Esophagus squamous epithelium (tissue), 5 donors: ENCODE measurements at regions not wholly inside any gene's neighbourhood (a gene's known extent, or its start where the extent isn't known, plus 50 kb on each side); places are given as distances from the start of the nearest gene placed in this dataset.
"Not testable (repeated sequence)": the region's sequence is repeated elsewhere in the genome, so short reads cannot be mapped to it uniquely, and the experiment has no call there.

ENCODE experiments used
- DNase-seq: peaks from one replicate; lab custom pipeline; 2025; lab: John Stamatoyannopoulos, UW
- H3K27ac ChIP-seq, 4 donors: fragments of 200-600 bp; sonication (generic); one replicate each; pipeline ENCODE4 v1.5.1; 2016 to 2019; ENCODE audit warnings: mild to moderate bottlenecking in 1 of 4
- H3K27me3 ChIP-seq, 4 donors: fragments of 200-600 bp; sonication (generic); 1 replicate in 3 of 4; 2 replicates in 1 of 4; pipeline versions ENCODE4 v1.5.1 to v1.6.0; 2017 to 2021; ENCODE audit warnings: antibody characterized with exemption in 1 of 4
- H3K36me3 ChIP-seq, 3 donors: fragments of 200-600 bp; sonication (generic); one replicate each; pipeline ENCODE4 v1.5.1; 2016 to 2019
- H3K4me1 ChIP-seq, 3 donors: fragments of 200-600 bp; sonication (generic); one replicate each; pipeline ENCODE4 v1.5.1; 2017 to 2019
- H3K4me3 ChIP-seq, 4 donors: fragments of 200-600 bp; sonication (generic); 1 replicate in 3 of 4; 2 replicates in 1 of 4; pipeline ENCODE4 v1.5.1; 2016 to 2019; ENCODE audit warnings: mild to moderate bottlenecking in 2 of 4, moderate library complexity in 1 of 4
- H3K9me3 ChIP-seq, 3 donors: fragments of 200-600 bp; sonication (generic); one replicate each; pipeline ENCODE4 v1.5.1; 2016 to 2019
- WGBS, 2 donors: methylation state at CpG; one replicate each; pipeline ENCODE4 v1.1.5; 2018; 5-methylcytosine and 5-hydroxymethylcytosine counted together
- intact Hi-C: fragments of 100-400 bp; cut with DNase I; formaldehyde crosslinking; loops from one replicate; pipeline ENCODE4 v1.15.0; 2022
- donor health status: DM: yes; HTN: yes; CAD: no.

DNA sequence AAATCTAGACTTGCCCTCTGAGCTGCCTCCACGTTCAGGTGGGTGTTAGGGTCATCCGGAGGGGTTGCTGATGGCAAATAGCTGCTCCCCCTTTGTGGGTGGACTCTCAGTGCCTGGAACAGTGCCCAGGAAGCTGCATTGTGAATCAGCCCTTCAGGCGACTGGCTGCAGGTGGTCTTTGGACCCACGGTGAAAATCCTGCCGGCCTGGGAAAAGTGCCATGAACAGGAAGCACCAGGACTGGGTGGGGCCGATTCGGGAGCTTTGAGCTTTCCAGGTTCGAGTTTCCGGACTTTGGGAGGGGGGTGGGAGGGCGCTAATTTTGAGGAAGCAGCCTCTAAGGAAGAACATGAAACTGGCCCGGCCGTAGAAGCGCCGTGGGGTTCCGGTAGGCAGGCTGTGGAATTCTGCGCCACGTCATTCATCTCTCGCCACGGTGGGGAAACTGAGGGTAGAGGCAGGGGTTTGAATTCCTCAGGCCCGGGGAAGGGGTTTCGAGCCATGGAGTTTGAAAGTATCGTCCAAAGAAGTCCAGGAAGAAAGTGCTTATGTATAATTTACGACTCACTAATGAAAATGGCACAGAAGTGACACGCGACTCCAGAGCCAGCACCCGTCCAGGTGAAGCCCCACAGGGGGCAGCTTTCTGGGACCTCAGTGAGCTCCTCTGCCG is 199.4 kb downstream of the BANP start:
- H3K9me3 ChIP-seq, H3K4me1 ChIP-seq, H3K36me3 ChIP-seq, intact Hi-C loops, DNase-seq: not testable (repeated sequence)
- peak overlapping the region in 2 of 4 donors; percentile 21 to 39 for H3K27ac ChIP-seq
- peak overlapping the region in 1 of 4 donors; percentile 10 for H3K4me3 ChIP-seq
- 53 to 60% methylated on average over 14 to 18 of the region's 27 CpGs for WGBS, 2 donors
- peaks cover 0 to 21% (median 0%) of the 10 kb centered on the region in 4 donors for H3K27me3 ChIP-seq

DNA sequence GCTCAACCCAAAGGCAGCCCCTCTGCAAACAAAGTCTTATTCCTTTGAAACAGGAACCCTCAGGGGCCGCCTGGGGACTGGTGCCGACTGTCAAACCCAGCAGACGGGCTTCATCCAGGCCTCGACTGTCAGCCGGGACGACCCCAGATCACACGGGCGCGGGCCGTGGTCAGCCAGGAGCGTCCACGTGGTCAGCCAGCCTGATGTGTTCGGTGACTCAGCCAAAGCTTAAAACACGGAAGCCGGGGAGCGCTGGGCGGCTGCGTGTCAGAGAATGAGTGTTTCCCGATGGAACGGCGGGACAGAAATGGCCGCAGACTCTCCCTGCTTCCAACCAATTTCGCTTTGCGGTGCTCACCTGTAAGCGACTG is 199.9 kb downstream of the BANP start:
- H3K27me3 ChIP-seq, result peaks cover 0 to 21% (median 0%) of the 10 kb centered on the region in 4 donors
- H3K36me3 ChIP-seq, DNase-seq, H3K4me1 ChIP-seq, intact Hi-C loops, H3K9me3 ChIP-seq: not testable (repeated sequence)
- peak overlapping the region in 1 of 4 donors; percentile 10 for H3K4me3 ChIP-seq
- 62 to 83% methylated on average over 2 to 17 of the region's 25 CpGs for whole genome bisulfite sequencing, 2 donors
- peak overlapping the region in 2 of 4 donors; percentile 21 to 39 for H3K27ac ChIP-seq

DNA sequence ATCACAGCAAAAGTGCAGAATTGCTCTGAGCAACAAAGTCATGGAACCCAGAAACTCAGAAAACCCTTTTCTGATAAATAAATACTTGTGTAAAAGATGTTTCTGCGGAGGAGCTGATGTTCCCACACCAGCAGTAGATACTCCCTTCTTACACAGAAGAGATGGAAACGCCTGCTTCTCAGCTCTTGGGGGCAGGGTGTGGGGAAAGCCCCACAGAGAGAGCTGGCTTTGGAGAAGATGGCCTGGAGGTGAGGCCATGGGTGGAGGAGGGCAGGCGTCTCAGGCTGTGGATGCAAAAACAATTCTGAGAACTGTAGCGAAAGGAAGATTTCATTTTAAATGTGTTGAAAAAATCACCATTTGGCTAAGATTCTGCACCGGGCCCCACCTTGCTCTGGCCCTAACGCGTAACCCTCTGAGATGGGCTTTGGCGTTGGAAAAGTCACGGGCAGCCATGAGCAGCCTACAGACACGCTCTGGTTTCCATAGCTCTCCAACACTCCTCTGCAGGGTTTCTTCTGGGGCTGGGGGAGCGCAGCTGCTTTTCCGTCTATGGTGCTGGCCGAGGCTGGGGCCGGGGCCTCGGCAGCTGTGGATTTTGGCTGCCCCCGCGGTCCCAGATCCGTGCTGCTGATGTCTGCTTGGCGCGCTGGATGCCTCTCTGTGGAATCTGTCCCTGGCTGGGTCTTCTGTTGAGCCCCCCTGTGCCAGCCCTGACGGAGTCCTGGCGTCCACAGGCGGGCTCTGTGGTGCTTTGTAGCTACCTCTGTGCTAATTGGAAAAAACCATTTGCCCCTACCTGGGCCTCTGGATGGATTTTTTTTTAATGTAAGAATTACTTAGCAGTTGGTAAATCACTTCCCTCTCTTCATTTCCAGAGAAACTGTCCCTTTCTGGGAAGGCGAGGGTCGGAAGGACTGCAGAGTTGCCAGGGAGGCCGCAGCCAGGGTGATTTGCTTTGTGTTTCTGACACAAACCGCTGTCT is 200.9 kb downstream of the BANP start:
- H3K27me3 ChIP-seq, result peaks cover 0 to 17% (median 0%) of the 10 kb centered on the region in 4 donors
- H3K9me3 ChIP-seq, intact Hi-C loops, H3K4me1 ChIP-seq, DNase-seq, H3K4me3 ChIP-seq, H3K27ac ChIP-seq, H3K36me3 ChIP-seq: not testable (repeated sequence)
- 74 to 82% methylated on average over 14 to 19 of the region's 27 CpGs for WGBS, 2 donors

DNA sequence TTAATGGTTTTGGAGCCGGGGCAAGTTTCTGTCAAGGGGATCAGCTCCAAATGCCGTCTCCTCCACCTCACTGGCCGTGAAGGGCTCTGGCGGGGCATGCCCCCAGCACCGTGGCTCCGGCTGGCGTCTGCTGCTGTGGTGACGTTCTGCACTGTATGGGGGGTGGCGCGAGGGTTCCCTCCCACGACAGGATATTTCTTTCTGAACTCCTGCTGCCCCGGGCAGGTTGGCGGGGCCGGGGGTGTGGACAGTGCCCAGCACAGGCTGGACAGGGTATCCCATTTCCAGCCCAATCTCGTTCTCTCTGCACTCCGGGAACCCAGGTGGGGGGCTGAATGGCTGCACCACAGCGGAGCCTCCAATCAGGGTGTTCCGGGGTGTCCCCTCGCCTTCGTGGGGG is 201.6 kb downstream of the BANP start:
- H3K9me3 ChIP-seq, DNase-seq, H3K36me3 ChIP-seq, H3K4me1 ChIP-seq, H3K27ac ChIP-seq, H3K4me3 ChIP-seq, intact Hi-C loops: not testable (repeated sequence)
- WGBS, 2 donors, result 20% methylated on average over 1 to 2 of the region's 20 CpGs
- peaks cover 0 to 17% (median 0%) of the 10 kb centered on the region in 4 donors for H3K27me3 ChIP-seq

DNA sequence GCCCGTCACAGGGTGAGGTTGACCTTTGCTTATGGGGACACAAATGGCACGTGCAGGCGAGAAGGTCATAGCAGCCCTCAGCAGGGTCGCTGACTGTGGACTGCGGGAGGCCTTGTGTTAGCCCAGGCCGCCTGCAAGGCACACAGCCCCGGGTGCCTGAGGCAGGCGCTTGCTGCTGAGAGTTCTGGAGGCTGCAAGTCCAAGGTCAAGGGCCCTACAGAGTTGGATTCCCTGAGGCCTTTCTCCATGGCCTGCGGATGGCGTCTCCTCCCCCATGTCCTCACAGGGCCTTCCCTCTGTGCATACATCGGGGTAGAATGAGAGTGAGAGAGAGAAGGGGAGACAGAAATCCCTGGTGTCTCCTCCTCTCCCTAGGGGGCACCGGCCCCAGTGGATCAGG is 202.3 kb downstream of the BANP start:
- 100% methylated on average over 1 of the region's 12 CpGs; no CpG with 5 or more reads in 1 of the 2 donors for WGBS, 2 donors
- not testable (repeated sequence) for H3K4me1 ChIP-seq

DNA sequence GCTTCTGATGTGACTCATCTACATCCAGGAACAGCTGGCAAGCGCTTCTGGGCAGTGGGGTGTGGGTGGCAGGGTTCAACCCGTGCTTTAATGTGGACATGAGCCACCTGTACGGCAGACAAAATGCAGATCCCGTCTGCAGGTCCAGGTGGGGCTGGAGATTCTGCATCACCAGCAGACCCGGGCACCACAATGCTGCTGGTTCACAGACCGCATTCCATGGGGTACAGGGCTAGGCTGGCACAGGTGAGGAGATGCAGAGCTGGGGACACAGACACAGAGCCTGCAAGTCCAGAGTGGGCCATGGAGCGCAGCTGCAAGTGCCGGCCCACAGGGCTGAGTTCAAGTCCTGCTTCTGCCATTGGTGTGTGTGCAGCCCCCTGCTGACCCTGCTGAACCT is 203.7 kb downstream of the BANP start:
- H3K27ac ChIP-seq, DNase-seq, H3K9me3 ChIP-seq, H3K4me3 ChIP-seq, H3K4me1 ChIP-seq, H3K36me3 ChIP-seq, intact Hi-C loops: not testable (repeated sequence)
- peaks cover 0 to 15% (median 0%) of the 10 kb centered on the region in 4 donors for H3K27me3 ChIP-seq
- WGBS, 2 donors, result 64 to 100% methylated on average over 2 to 3 of the region's 8 CpGs

More for the DNA sequence above, 202.3 kb downstream of the BANP start:
- H3K9me3 ChIP-seq, H3K4me3 ChIP-seq, H3K36me3 ChIP-seq, intact Hi-C loops, DNase-seq, H3K27ac ChIP-seq: not testable (repeated sequence)
- peaks cover 0 to 17% (median 0%) of the 10 kb centered on the region in 4 donors for H3K27me3 ChIP-seq

DNA sequence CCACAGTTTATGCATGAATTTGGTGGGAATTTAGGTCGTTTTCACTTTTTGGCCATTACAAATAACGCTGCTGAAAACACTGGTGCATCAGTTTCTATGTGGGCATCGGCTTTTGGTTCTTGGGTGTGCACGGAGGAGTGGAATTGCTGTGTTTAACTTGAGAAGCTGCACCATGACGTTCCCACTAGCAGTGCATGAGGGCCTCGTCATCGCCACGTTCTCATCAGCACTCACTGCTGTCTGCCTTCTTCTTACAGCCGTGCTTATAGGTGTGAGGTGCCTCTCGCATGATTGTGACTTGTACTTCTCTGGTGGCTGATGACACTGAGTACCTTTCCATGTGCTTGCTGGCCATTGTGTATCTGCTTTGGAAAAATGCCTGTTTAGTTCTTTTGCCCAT is 204.4 kb downstream of the BANP start:
- H3K4me1 ChIP-seq, H3K4me3 ChIP-seq, H3K36me3 ChIP-seq, DNase-seq, intact Hi-C loops, H3K27ac ChIP-seq, H3K9me3 ChIP-seq: not testable (repeated sequence)
- peaks cover 0 to 16% (median 0%) of the 10 kb centered on the region in 4 donors for H3K27me3 ChIP-seq
- WGBS, 2 donors, result 83 to 85% methylated on average over 10 of the region's 10 CpGs

DNA sequence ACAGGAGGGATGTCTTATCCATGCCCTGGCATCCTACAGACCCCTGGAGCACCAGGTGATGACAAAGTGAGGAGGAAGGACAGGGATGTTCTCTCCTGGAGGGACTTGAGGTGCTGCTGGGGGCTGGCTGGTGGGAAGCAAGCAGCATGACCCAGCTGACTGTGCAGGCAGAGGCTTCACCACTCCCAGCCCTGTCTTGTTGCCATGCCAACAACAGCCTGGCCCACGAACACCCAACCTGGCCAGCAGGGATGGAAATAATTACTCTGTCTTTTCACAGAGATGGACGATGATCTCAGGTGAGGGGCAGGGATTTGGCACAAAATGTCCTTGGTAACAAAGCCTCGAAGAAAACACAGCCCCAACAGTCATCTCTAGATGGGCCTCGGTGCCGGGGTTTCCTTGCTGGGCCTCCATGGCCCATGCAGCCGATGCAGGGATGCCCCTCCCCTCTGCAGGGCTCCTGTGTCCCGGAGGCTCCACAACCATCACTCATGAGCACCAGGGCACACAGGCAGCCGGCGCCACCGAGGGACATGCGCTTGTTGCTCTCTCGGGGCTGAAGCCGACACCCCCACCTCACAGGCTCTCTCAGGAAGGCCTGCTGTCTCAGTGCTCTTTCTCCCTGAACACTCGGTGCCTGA is 205.5 kb downstream of the BANP start:
- H3K27ac ChIP-seq, H3K4me3 ChIP-seq, H3K4me1 ChIP-seq, H3K36me3 ChIP-seq, intact Hi-C loops, DNase-seq, H3K9me3 ChIP-seq: not testable (repeated sequence)
- 60% methylated on average over 1 of the region's 14 CpGs; no CpG with 5 or more reads in 1 of the 2 donors for WGBS, 2 donors
- H3K27me3 ChIP-seq, result peaks cover 0 to 16% (median 0%) of the 10 kb centered on the region in 4 donors

DNA sequence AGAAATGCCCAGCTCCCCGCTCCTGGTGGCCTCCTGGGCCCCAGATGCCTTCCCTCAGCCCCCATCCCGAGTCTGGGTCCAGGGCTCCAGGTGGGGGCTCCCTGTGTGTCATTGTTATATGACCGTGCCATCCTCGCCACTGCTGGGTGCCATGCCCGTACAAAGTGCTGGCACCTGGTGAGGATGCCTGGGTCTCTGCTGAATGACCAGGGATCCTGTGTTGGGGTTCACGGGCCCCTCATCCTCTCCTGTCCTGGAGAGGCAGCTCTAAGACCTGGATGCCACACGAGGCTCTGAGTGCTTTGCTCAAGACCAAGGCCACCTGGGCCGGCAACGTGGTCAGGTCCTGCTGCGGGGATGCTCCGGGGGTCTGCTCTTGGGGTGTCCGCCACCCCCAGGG is 206.5 kb downstream of the BANP start:
- intact Hi-C loops, H3K27ac ChIP-seq, H3K4me3 ChIP-seq, H3K36me3 ChIP-seq, H3K4me1 ChIP-seq, DNase-seq, H3K9me3 ChIP-seq: not testable (repeated sequence)
- WGBS, 2 donors, result 92% methylated on average over 4 of the region's 12 CpGs; no CpG with 5 or more reads in 1 of the 2 donors
- H3K27me3 ChIP-seq, result peaks cover 0 to 15% (median 0%) of the 10 kb centered on the region in 4 donors

DNA sequence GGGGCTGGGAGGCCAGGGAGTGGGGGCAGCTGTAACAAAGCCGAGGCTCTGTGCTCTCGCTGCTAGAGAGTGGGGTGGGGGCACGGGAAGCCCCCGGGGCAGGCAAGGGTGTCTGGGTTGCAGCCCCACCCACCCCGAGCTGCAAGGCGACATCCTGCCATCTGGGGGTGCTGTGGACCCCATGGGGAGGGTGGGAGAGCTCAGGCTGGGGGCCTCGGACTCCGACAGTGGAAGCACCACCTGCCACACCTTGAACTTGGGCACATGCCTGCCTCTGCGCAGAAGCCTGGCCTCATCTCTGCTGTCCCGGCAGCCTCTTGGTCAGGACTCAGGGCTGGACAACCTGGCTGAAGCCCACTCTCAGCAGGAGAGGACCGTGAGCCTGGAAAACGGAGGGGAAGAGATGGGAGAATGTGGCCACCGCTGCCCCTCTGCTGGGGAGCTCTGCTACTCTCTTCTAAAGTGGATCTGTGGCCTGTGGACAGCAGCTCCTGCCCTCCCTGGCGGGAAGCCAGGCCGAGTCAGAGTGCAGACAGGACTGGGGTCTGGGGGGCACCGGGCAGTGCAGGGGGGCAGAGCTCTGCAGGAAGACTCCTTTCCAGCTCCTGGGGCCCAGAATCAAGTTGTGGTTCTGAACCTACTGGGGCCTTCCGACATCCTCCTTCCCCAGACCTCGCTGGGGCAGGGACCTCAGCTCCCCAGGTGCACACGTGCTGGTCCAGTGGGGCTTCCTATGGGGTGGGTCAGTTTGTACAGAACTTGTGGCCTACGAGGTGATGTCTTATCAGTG is 207.2 kb downstream of the BANP start:
- DNase-seq, intact Hi-C loops, H3K27ac ChIP-seq, H3K36me3 ChIP-seq, H3K4me3 ChIP-seq, H3K9me3 ChIP-seq, H3K4me1 ChIP-seq: not testable (repeated sequence)
- peaks cover 0 to 11% (median 0%) of the 10 kb centered on the region in 4 donors for H3K27me3 ChIP-seq
- WGBS, 2 donors, result 100% methylated on average over 1 of the region's 20 CpGs; no CpG with 5 or more reads in 1 of the 2 donors

DNA sequence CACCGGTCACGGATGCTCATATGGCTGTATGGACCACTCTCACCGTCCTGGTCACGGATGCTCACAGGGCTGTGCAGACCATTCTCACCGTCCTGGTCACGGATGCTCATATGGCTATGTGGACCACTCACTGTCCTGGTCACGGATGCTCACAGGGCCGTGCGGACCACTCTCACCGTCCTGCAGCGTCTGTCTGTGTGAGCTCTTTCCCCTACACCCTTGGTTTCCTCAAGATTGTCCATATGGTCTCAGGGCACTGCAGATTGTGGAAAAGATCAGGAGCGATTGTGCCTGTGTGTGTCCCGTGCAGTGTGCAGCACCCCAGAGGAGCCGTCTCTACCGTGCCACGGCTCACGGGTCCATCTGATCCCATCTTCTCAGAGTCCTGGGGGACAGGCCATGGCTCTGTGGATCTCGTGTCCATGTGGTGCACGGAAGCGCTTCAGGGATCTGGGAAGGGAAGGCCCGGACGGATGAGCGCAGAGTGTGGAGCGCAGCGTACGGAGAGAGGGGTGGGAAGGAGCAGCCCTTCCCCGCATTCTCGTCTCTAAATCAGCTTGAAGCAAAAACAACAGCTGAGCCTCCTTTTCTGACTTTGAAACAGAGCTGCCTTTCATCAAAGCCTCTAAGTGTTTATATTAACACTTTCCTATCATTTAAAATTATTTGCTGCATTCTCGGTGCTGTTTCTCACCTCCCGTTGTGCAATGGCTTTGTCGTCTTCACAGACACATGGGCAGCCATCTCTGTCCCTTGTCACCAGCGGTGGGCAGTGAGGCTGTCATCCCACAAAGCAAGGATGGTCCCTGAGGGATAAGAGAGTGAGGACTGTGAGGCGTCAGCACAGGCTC is 208.0 kb downstream of the BANP start:
- H3K4me1 ChIP-seq, DNase-seq, H3K4me3 ChIP-seq, H3K27ac ChIP-seq, H3K36me3 ChIP-seq, H3K9me3 ChIP-seq, intact Hi-C loops: not testable (repeated sequence)
- WGBS, 2 donors, result 77 to 82% methylated on average over 13 to 16 of the region's 33 CpGs
- peaks cover 0 to 11% (median 0%) of the 10 kb centered on the region in 4 donors for H3K27me3 ChIP-seq
